Immature natural killer cell (primary cell): ENCODE measurements at regions not wholly inside any gene's neighbourhood (a gene's known extent, or its start where the extent isn't known, plus 50 kb on each side); places are given as distances from the start of the nearest gene placed in this dataset.

Source experiments
- DNase-seq, 3 donors: peaks; one replicate each; pipeline ENCODE4 v3.0.0; 2022; ENCODE audit warnings: mixed read lengths in 1 of 3
- H3K27ac Mint-ChIP-seq, 6 donors: one replicate each; pipeline ENCODE4 v1.8.0; 2020; ENCODE audit warnings: mixed read lengths in 6 of 6, mild to moderate bottlenecking in 5 of 6, inconsistent platforms in 4 of 6, moderate library complexity in 3 of 6
- H3K27me3 Mint-ChIP-seq, 3 donors: one replicate each; pipeline ENCODE4 v1.8.0; 2020 to 2021; ENCODE audit warnings: low read depth in 3 of 3, mild to moderate bottlenecking in 3 of 3, mixed read lengths in 3 of 3, moderate library complexity in 3 of 3, inconsistent platforms in 1 of 3
- H3K36me3 Mint-ChIP-seq, 3 donors: one replicate each; pipeline ENCODE4 v1.8.0; 2020; ENCODE audit warnings: mixed read lengths in 3 of 3, inconsistent platforms in 2 of 3, mild to moderate bottlenecking in 2 of 3
- H3K4me1 Mint-ChIP-seq, 2 donors: one replicate each; pipeline ENCODE4 v1.8.0; 2020; ENCODE audit warnings: inconsistent platforms in 2 of 2, mild to moderate bottlenecking in 2 of 2, mixed read lengths in 2 of 2, moderate library complexity in 1 of 2
- H3K4me3 Mint-ChIP-seq, 5 donors: one replicate each; pipeline ENCODE4 v1.8.0; 2020; ENCODE audit warnings: mild to moderate bottlenecking in 5 of 5, mixed read lengths in 5 of 5, inconsistent platforms in 3 of 5, moderate library complexity in 3 of 5
- H3K9me3 Mint-ChIP-seq, 6 donors: one replicate each; pipeline ENCODE4 v1.8.0; 2020; ENCODE audit warnings: mild to moderate bottlenecking in 6 of 6, mixed read lengths in 6 of 6, inconsistent platforms in 4 of 6, moderate library complexity in 3 of 6

- Mint-ChIP-seq H3K36me3 (no peaks in the 10 kb centered on the region), H3K27me3 (peaks cover 0 to 4% (median 0%) of the 10 kb centered on the region in 3 donors), H3K9me3 (no peaks in the 10 kb centered on the region), H3K27ac (peak overlapping the region in 1 of 6 donors; percentile 23), H3K4me1 (peaks cover 0 to 4% of the 10 kb centered on the region in 2 donors), H3K4me3 (no peak overlapping the region)
- DNase-seq, result no peak
Measured at GRCh38 chr7:96497567-96497966, 175.7 kb upstream of the SLC25A13 start.

GRCh38 chr7:96495751-96496216 lies 173.9 kb upstream of the SLC25A13 start:
- peaks cover 0 to 4% of the 10 kb centered on the region in 2 donors for H3K4me1 Mint-ChIP-seq
- no peak overlapping the region for H3K4me3 Mint-ChIP-seq
- no peaks in the 10 kb centered on the region for H3K9me3 Mint-ChIP-seq
- no peaks in the 10 kb centered on the region for H3K36me3 Mint-ChIP-seq
- DNase-seq, result no peak
- H3K27me3 Mint-ChIP-seq, result peaks cover 0 to 7% (median 0%) of the 10 kb centered on the region in 3 donors
- no peak overlapping the region for H3K27ac Mint-ChIP-seq

- Mint-ChIP-seq H3K9me3 (no peaks in the 10 kb centered on the region), H3K36me3 (no peaks in the 10 kb centered on the region)
Measured at GRCh38 chr7:96486681-96487080, 164.8 kb upstream of the SLC25A13 start.

GRCh38 chr7:96484845-96485244 lies 162.9 kb upstream of the SLC25A13 start:
- DNase-seq, result no peak

More at GRCh38 chr7:96486681-96487080, 164.8 kb upstream of the SLC25A13 start:
- Mint-ChIP-seq H3K4me3 (no peak overlapping the region), H3K27ac (no peak overlapping the region), H3K27me3 (peaks cover 0 to 3% (median 2%) of the 10 kb centered on the region in 3 donors), H3K4me1 (no peaks in the 10 kb centered on the region)
- DNase-seq, result no peak

GRCh38 chr7:96484091-96484490 lies 162.2 kb upstream of the SLC25A13 start:
- H3K27ac Mint-ChIP-seq, result no peak overlapping the region
- H3K4me3 Mint-ChIP-seq, result no peak overlapping the region
- H3K9me3 Mint-ChIP-seq, result no peaks in the 10 kb centered on the region
- DNase-seq, result no peak
- no peaks in the 10 kb centered on the region for H3K36me3 Mint-ChIP-seq
- H3K27me3 Mint-ChIP-seq, result peaks cover 0 to 3% (median 0%) of the 10 kb centered on the region in 3 donors
- peaks cover 4 to 6% of the 10 kb centered on the region in 2 donors for H3K4me1 Mint-ChIP-seq

More at GRCh38 chr7:96484845-96485244, 162.9 kb upstream of the SLC25A13 start:
- Mint-ChIP-seq H3K4me3 (no peak overlapping the region), H3K27ac (no peak overlapping the region), H3K36me3 (no peaks in the 10 kb centered on the region), H3K4me1 (no peaks in the 10 kb centered on the region), H3K9me3 (no peaks in the 10 kb centered on the region), H3K27me3 (peaks cover 0 to 3% (median 0%) of the 10 kb centered on the region in 3 donors)

GRCh38 chr7:96481796-96482195 lies 159.9 kb upstream of the SLC25A13 start:
- no peak overlapping the region for H3K4me3 Mint-ChIP-seq
- H3K27ac Mint-ChIP-seq, result no peak overlapping the region
- peaks cover 0 to 2% (median 0%) of the 10 kb centered on the region in 3 donors for H3K27me3 Mint-ChIP-seq
- peaks cover 11 to 14% of the 10 kb centered on the region in 2 donors for H3K4me1 Mint-ChIP-seq
- DNase-seq, result no peak
- H3K36me3 Mint-ChIP-seq, result no peaks in the 10 kb centered on the region
- H3K9me3 Mint-ChIP-seq, result no peaks in the 10 kb centered on the region

GRCh38 chr7:96479015-96479645 lies 157.2 kb upstream of the SLC25A13 start:
- no peaks in the 10 kb centered on the region for H3K9me3 Mint-ChIP-seq
- peaks cover 0 to 3% (median 2%) of the 10 kb centered on the region in 3 donors for H3K27me3 Mint-ChIP-seq

GRCh38 chr7:96471606-96472005 lies 149.7 kb upstream of the SLC25A13 start:
- Mint-ChIP-seq H3K9me3 (no peaks in the 10 kb centered on the region), H3K4me1 (peaks cover 14 to 17% of the 10 kb centered on the region in 2 donors), H3K4me3 (peak overlapping the region; percentile 46 to 78 (median 61)), H3K27me3 (peaks cover 0 to 3% (median 2%) of the 10 kb centered on the region in 3 donors), H3K36me3 (peaks cover 3 to 13% (median 5%) of the 10 kb centered on the region in 3 donors), H3K27ac (peak overlapping the region in 5 of 6 donors; percentile 65 to 84 (median 76))
- peak in 1 of 3 donors; percentile 2 for DNase-seq

More at GRCh38 chr7:96479015-96479645, 157.2 kb upstream of the SLC25A13 start:
- H3K4me3 Mint-ChIP-seq, result peak overlapping the region; percentile 50 to 78 (median 67)
- H3K36me3 Mint-ChIP-seq, result no peaks in the 10 kb centered on the region
- peak in 1 of 3 donors; percentile 1 for DNase-seq
- peaks cover 11 to 14% of the 10 kb centered on the region in 2 donors for H3K4me1 Mint-ChIP-seq
- H3K27ac Mint-ChIP-seq, result peak overlapping the region; percentile 57 to 87 (median 70)

- H3K27ac Mint-ChIP-seq, result no peak overlapping the region
- no peak overlapping the region for H3K4me3 Mint-ChIP-seq
- DNase-seq, result no peak
- H3K9me3 Mint-ChIP-seq, result peaks cover 0 to 3% (median 0%) of the 10 kb centered on the region in 6 donors
- no peaks in the 10 kb centered on the region for H3K4me1 Mint-ChIP-seq
- H3K36me3 Mint-ChIP-seq, result no peaks in the 10 kb centered on the region
- H3K27me3 Mint-ChIP-seq, result peaks cover 0 to 6% (median 2%) of the 10 kb centered on the region in 3 donors
Measured at GRCh38 chr7:96452146-96452545, 130.2 kb upstream of the SLC25A13 start.

- no peak for DNase-seq
- Mint-ChIP-seq H3K27ac (no peak overlapping the region), H3K4me3 (no peak overlapping the region), H3K27me3 (peaks cover 0 to 8% (median 2%) of the 10 kb centered on the region in 3 donors), H3K9me3 (no peaks in the 10 kb centered on the region), H3K4me1 (no peaks in the 10 kb centered on the region), H3K36me3 (no peaks in the 10 kb centered on the region)
Measured at GRCh38 chr7:96449094-96449493, 127.2 kb upstream of the SLC25A13 start.

GRCh38 chr7:96447109-96447645 lies 125.3 kb upstream of the SLC25A13 start:
- H3K4me1 Mint-ChIP-seq, result no peaks in the 10 kb centered on the region
- peaks cover 0 to 8% (median 2%) of the 10 kb centered on the region in 3 donors for H3K27me3 Mint-ChIP-seq
- H3K9me3 Mint-ChIP-seq, result peaks cover 0 to 2% (median 0%) of the 10 kb centered on the region in 6 donors
- H3K4me3 Mint-ChIP-seq, result no peak overlapping the region
- no peak overlapping the region for H3K27ac Mint-ChIP-seq
- no peaks in the 10 kb centered on the region for H3K36me3 Mint-ChIP-seq
- DNase-seq, result no peak

- Mint-ChIP-seq H3K4me3 (no peak overlapping the region), H3K36me3 (peaks cover 0 to 4% (median 0%) of the 10 kb centered on the region in 3 donors), H3K4me1 (no peaks in the 10 kb centered on the region), H3K27me3 (peaks cover 2 to 5% (median 2%) of the 10 kb centered on the region in 3 donors), H3K27ac (no peak overlapping the region), H3K9me3 (peaks cover 0 to 6% (median 0%) of the 10 kb centered on the region in 6 donors)
- no peak for DNase-seq
Measured at GRCh38 chr7:96441436-96442084, 119.7 kb upstream of the SLC25A13 start.

- Mint-ChIP-seq H3K36me3 (peaks cover 0 to 4% (median 0%) of the 10 kb centered on the region in 3 donors), H3K4me1 (no peaks in the 10 kb centered on the region), H3K9me3 (peaks cover 0 to 6% (median 0%) of the 10 kb centered on the region in 6 donors), H3K4me3 (no peak overlapping the region), H3K27me3 (peaks cover 2 to 7% (median 4%) of the 10 kb centered on the region in 3 donors), H3K27ac (no peak overlapping the region)
- no peak for DNase-seq
Measured at GRCh38 chr7:96440328-96440727, 118.4 kb upstream of the SLC25A13 start.

GRCh38 chr7:96436880-96437279 lies 115.0 kb upstream of the SLC25A13 start:
- no peak for DNase-seq
- H3K4me3 Mint-ChIP-seq, result no peak overlapping the region
- H3K4me1 Mint-ChIP-seq, result no peaks in the 10 kb centered on the region
- peaks cover 0 to 6% (median 0%) of the 10 kb centered on the region in 6 donors for H3K9me3 Mint-ChIP-seq
- H3K27me3 Mint-ChIP-seq, result peaks cover 2 to 9% (median 4%) of the 10 kb centered on the region in 3 donors
- H3K36me3 Mint-ChIP-seq, result peaks cover 0 to 4% (median 0%) of the 10 kb centered on the region in 3 donors
- H3K27ac Mint-ChIP-seq, result no peak overlapping the region
